GM23338 (cell line): ENCODE measurements at regions not wholly inside any gene's neighbourhood (a gene's known extent, or its start where the extent isn't known, plus 50 kb on each side); places are given as distances from the start of the nearest gene placed in this dataset.

Experiments
- ATAC-seq: fragments of 200-7000 bp; cut with Tn5 transposase; 3 replicates; pipeline ENCODE4 v1.9.1; 2020
- DNase-seq: peaks from one replicate; pipeline ENCODE4 v3.0.0-alpha.2; 2015; ENCODE audit warnings: low spot score
- H2AFZ ChIP-seq: fragments of 200-600 bp; sonication (generic); 2 replicates; pipeline ENCODE4 v1.8.0; 2016; ENCODE audit warnings: antibody characterized with exemption, mild to moderate bottlenecking, moderate library complexity
- H3F3A ChIP-seq: fragments of 200-600 bp; sonication (generic); replicated peaks from 2 replicates; pipeline ENCODE4 v1.8.0; 2017; ENCODE audit warnings: antibody characterized with exemption, mixed run types, low read depth
- H3K27ac ChIP-seq: fragments of 200-600 bp; sonication (generic); 2 replicates; pipeline ENCODE4 v1.6.1; 2016; ENCODE audit warnings: low read depth
- H3K27me3 ChIP-seq: fragments of 200-600 bp; sonication (generic); 2 replicates; pipeline ENCODE4 v1.8.0; 2016; ENCODE audit warnings: mild to moderate bottlenecking, mixed run types, moderate library complexity; ENCODE audit not compliant: insufficient read depth
- H3K36me3 ChIP-seq: fragments of 200-600 bp; sonication (generic); 2 replicates; pipeline ENCODE4 v1.8.0; 2016; ENCODE audit warnings: mild to moderate bottlenecking; ENCODE audit not compliant: insufficient read depth
- H3K4me1 ChIP-seq: fragments of 200-600 bp; sonication (generic); 2 replicates; pipeline ENCODE4 v1.8.0; 2016; ENCODE audit warnings: mild to moderate bottlenecking, moderate library complexity; ENCODE audit not compliant: insufficient read depth
- H3K4me2 ChIP-seq: fragments of 200-600 bp; sonication (generic); 2 replicates; pipeline ENCODE4 v1.7.1; 2017; ENCODE audit warnings: mixed run types
- H3K4me3 ChIP-seq: fragments of 200-600 bp; sonication (generic); 2 replicates; pipeline ENCODE4 v1.6.1; 2016; ENCODE audit warnings: mixed run types
- H3K79me2 ChIP-seq: fragments of 200-600 bp; sonication (generic); replicated peaks from 2 replicates; pipeline ENCODE4 v1.8.0; 2017; ENCODE audit warnings: mild to moderate bottlenecking; ENCODE audit not compliant: insufficient read depth
- H3K9me2 ChIP-seq: fragments of 200-600 bp; sonication (generic); 2 replicates; pipeline ENCODE4 v1.8.0; 2017; ENCODE audit not compliant: insufficient read depth
- H4K20me1 ChIP-seq: fragments of 200-600 bp; sonication (generic); replicated peaks from 2 replicates; pipeline ENCODE4 v1.8.0; 2017; ENCODE audit warnings: mild to moderate bottlenecking; ENCODE audit not compliant: insufficient read depth
- H3K27ac Mint-ChIP-seq: 2 replicates; pipeline ENCODE4 v1.8.0; 2020; ENCODE audit warnings: inconsistent platforms, mild to moderate bottlenecking, moderate library complexity, mixed read lengths
- H3K27me3 Mint-ChIP-seq: 3 replicates; pipeline ENCODE4 v1.8.0; 2022; ENCODE audit warnings: low read depth, mild to moderate bottlenecking, moderate library complexity, mixed read lengths, inconsistent platforms; ENCODE audit not compliant: insufficient read depth, poor library complexity
- H3K36me3 Mint-ChIP-seq: 3 replicates; pipeline ENCODE4 v1.8.0; 2021; ENCODE audit warnings: low read depth, mild to moderate bottlenecking, inconsistent platforms, moderate library complexity, mixed read lengths
- H3K4me1 Mint-ChIP-seq: 3 replicates; pipeline ENCODE4 v1.8.0; 2020; ENCODE audit warnings: mild to moderate bottlenecking, inconsistent platforms, mixed read lengths
- H3K4me3 Mint-ChIP-seq: 3 replicates; pipeline ENCODE4 v1.8.0; 2021; ENCODE audit warnings: moderate library complexity, mild to moderate bottlenecking, inconsistent platforms, mixed read lengths
- H3K9me3 Mint-ChIP-seq: 3 replicates; pipeline ENCODE4 v1.8.0; 2020; ENCODE audit warnings: moderate library complexity, mild to moderate bottlenecking, inconsistent platforms, mixed read lengths
- CREB1 ChIP-seq: fragments of 250-450 bp; sonication (Bioruptor Pico); IDR thresholded peaks from 2 replicates; pipeline ENCODE4 v1.5.0; 2020; ENCODE audit warnings: low read depth, mild to moderate bottlenecking, moderate library complexity
- CTCF ChIP-seq, 2 experiments: fragments of 200-600 bp in 1 of 2; sonication (generic) in 1 of 2; conservative IDR thresholded peaks; 2 replicates each; pipeline versions ENCODE4 v1.5.1 to v1.6.1; 2016 to 2017; ENCODE audit warnings: antibody characterized with exemption in 2 of 2, low read depth in 2 of 2, mild to moderate bottlenecking in 2 of 2, moderate library complexity in 1 of 2
- ETS1 ChIP-seq: IDR thresholded peaks from 2 replicates; pipeline ENCODE4 v1.6.1; 2016; ENCODE audit warnings: antibody characterized with exemption
- EZH2 ChIP-seq: fragments of 200-600 bp; sonication (generic); IDR thresholded peaks from one replicate; pipeline ENCODE4 v1.8.0; 2017; ENCODE audit warnings: antibody characterized with exemption, mild to moderate bottlenecking, low read depth; ENCODE audit not compliant: unreplicated experiment
- EZH2phosphoT487 ChIP-seq: fragments of 200-600 bp; sonication (generic); IDR thresholded peaks from one replicate; pipeline ENCODE4 v1.8.1; 2018; ENCODE audit warnings: antibody characterized with exemption; ENCODE audit not compliant: unreplicated experiment
- JUNB ChIP-seq: IDR thresholded peaks from one replicate; pipeline ENCODE4 v1.6.1; 2016; ENCODE audit warnings: antibody characterized with exemption; ENCODE audit not compliant: unreplicated experiment
- NANOG ChIP-seq: IDR thresholded peaks from 2 replicates; pipeline ENCODE4 v1.6.1; 2016; ENCODE audit warnings: antibody characterized with exemption, borderline replicate concordance
- POLR2AphosphoS5 ChIP-seq: IDR thresholded peaks from 2 replicates; pipeline ENCODE4 v1.6.1; 2016; ENCODE audit warnings: antibody characterized with exemption, low read depth
- STAT1 ChIP-seq: IDR thresholded peaks from one replicate; pipeline ENCODE4 v1.6.1; 2016; ENCODE audit warnings: antibody characterized with exemption; ENCODE audit not compliant: unreplicated experiment
- ZNF114 ChIP-seq: fragments of 250-450 bp; sonication (Bioruptor Pico); IDR thresholded peaks from 2 replicates; pipeline ENCODE4 v1.5.0; 2020; ENCODE audit warnings: mild to moderate bottlenecking, moderate library complexity
- ZNF331 ChIP-seq: fragments of 250-450 bp; sonication (Bioruptor Pico); IDR thresholded peaks from 2 replicates; pipeline ENCODE4 v1.5.0; 2020; ENCODE audit warnings: low read depth, mild to moderate bottlenecking, moderate library complexity
- ZNF462 ChIP-seq: fragments of 250-450 bp; sonication (Bioruptor Pico); IDR thresholded peaks from 2 replicates; pipeline ENCODE4 v1.5.0; 2020; ENCODE audit warnings: mild to moderate bottlenecking, moderate library complexity

GRCh38 chr2:215664847-215665525 is 229.1 kb upstream of the FN1 start:
- Mint-ChIP-seq H3K27ac (no peak overlapping the region), H3K9me3 (no peaks in the 10 kb centered on the region), H3K27me3 (no peaks in the 10 kb centered on the region), H3K36me3 (no peaks in the 10 kb centered on the region), H3K4me3 (no peak overlapping the region), H3K4me1 (no peaks in the 10 kb centered on the region)
- Histone ChIP-seq H4K20me1 (no peaks in the 10 kb centered on the region), H3K79me2 (no peaks in the 10 kb centered on the region), H3K4me2 (no peak overlapping the region), H3F3A (no peaks in the 10 kb centered on the region), H3K4me1 (no peaks in the 10 kb centered on the region), H3K9me2 (no peaks in the 10 kb centered on the region), H3K36me3 (no peaks in the 10 kb centered on the region), H3K4me3 (no peak overlapping the region), H2AFZ (no peak overlapping the region), H3K27ac (no peak overlapping the region), H3K27me3 (no peaks in the 10 kb centered on the region)
- TF ChIP-seq POLR2AphosphoS5, result no peak
- ATAC-seq (no peak), DNase-seq (no peak)

- Histone ChIP-seq H3K27ac (no peak overlapping the region), H3K4me2 (no peak overlapping the region), H3K79me2 (no peaks in the 10 kb centered on the region), H3K9me2 (no peaks in the 10 kb centered on the region), H3K27me3 (no peaks in the 10 kb centered on the region), H3K36me3 (no peaks in the 10 kb centered on the region), H3F3A (no peaks in the 10 kb centered on the region), H4K20me1 (no peaks in the 10 kb centered on the region), H3K4me3 (no peak overlapping the region), H2AFZ (0 out of 2 replicates have a peak overlapping the region, but pooled peaks have one; percentile 12), H3K4me1 (no peaks in the 10 kb centered on the region; the same call in 1 of the 2 replicates)
- DNase-seq (no peak), ATAC-seq (no peak)
- no peaks in the 10 kb centered on the region for H3K27me3 Mint-ChIP-seq
- no peak overlapping the region for H3K4me3 Mint-ChIP-seq
- no peaks in the 10 kb centered on the region for H3K36me3 Mint-ChIP-seq
- H3K27ac Mint-ChIP-seq, result no peak overlapping the region
- no peaks in the 10 kb centered on the region for H3K4me1 Mint-ChIP-seq
- no peaks in the 10 kb centered on the region for H3K9me3 Mint-ChIP-seq
- TF ChIP-seq STAT1 (no peak), JUNB (no peak), ZNF331 (no peak), POLR2AphosphoS5 (no peak), NANOG (no peak), CREB1 (CRISPR knock-in tag) (no peak), ETS1 (no peak), ZNF114 (CRISPR knock-in tag) (no peak), EZH2phosphoT487 (no peak), ZNF462 (CRISPR knock-in tag) (no peak), EZH2 (no peak), CTCF (conservative IDR thresholded peaks at IDR 0.05; ENCODE audit: low read depth in 2 of 2) (no peak)
These were observed 226.8 kb upstream of the FN1 start for GRCh38 chr2:215662715-215663114.
